GM12878 (cell line): ENCODE measurements at regions not wholly inside any gene's neighbourhood (a gene's known extent, or its start where the extent isn't known, plus 50 kb on each side); places are given as distances from the start of the nearest gene placed in this dataset.

Experiments used
- ATAC-seq: fragments of 200-7000 bp; cut with Tn5 transposase; 3 replicates; pipeline ENCODE4 v1.9.1; 2020; ENCODE audit warnings: mild to moderate bottlenecking, moderate library complexity
- BruUV-seq: library from RNA; stranded (reverse); fragments of 400-500 nt; replicated peaks from 2 replicates; lab custom pipeline; 2021; lab: Mats Ljungman, UMichigan
- CTCF ChIA-PET: fragments of 300-600 bp; sonication (Branson Sonifier 250); formaldehyde crosslinking; extraction: SDS; loops from one replicate; lab custom pipeline; 2021; ENCODE audit warnings: inconsistent platforms; lab: Yijun Ruan, JAX
- POLR2A ChIA-PET: fragments of 350-600 bp; formaldehyde crosslinking; extraction: SDS; loops from one replicate; lab custom pipeline; 2021; ENCODE audit warnings: inconsistent platforms; lab: Charles Lee
- RAD21 ChIA-PET: fragments of 300-600 bp; sonication (Branson Sonifier 250); formaldehyde crosslinking; loops from one replicate; lab custom pipeline; 2023; ENCODE audit warnings: antibody characterized with exemption; ENCODE audit not compliant: unreplicated experiment; lab: Charles Lee
- SMC1A ChIA-PET: fragments of 300-600 bp; sonication (Branson Sonifier 250); formaldehyde crosslinking; loops from one replicate; lab custom pipeline; 2023; ENCODE audit not compliant: unreplicated experiment, uncharacterized antibody; lab: Charles Lee
- DNase-seq: peaks from one replicate; pipeline ENCODE4 v3.0.0-alpha.2; 2011; ENCODE audit warnings: low read depth, low spot score
- FAIRE-seq: peaks from 3 replicates; lab custom pipeline; 2011; peaks lifted over from hg19 to GRCh38; lab: Jason Lieb, UNC
- H2AFZ ChIP-seq: 2 replicates; pipeline ENCODE4 v1.6.0; 2011; ENCODE audit warnings: low read depth, low read length, control low read depth; ENCODE audit not compliant: control insufficient read depth
- H3K27ac ChIP-seq: 2 replicates; pipeline ENCODE4 v1.5.1; 2011; ENCODE audit warnings: control low read depth; ENCODE audit not compliant: control insufficient read depth, insufficient read depth
- H3K27me3 ChIP-seq, 2 experiments: replicated peaks in 1 of 2; 2 replicates each; pipeline versions ENCODE4 v1.6.0 to v1.6.1; 2011; ENCODE audit warnings: low read length in 1 of 2; ENCODE audit not compliant: control insufficient read depth in 2 of 2, insufficient read depth in 2 of 2
- H3K36me3 ChIP-seq, 2 experiments: 2 replicates each; pipeline ENCODE4 v1.5.1; 2011; ENCODE audit warnings: low read length in 1 of 2; ENCODE audit not compliant: control insufficient read depth in 2 of 2, insufficient read depth in 2 of 2
- H3K4me1 ChIP-seq: 2 replicates; pipeline ENCODE4 v1.6.1; 2011; ENCODE audit warnings: mild to moderate bottlenecking, low read length, moderate library complexity, mixed read lengths; ENCODE audit not compliant: control insufficient read depth, insufficient read depth
- H3K4me2 ChIP-seq: 2 replicates; pipeline ENCODE4 v1.6.0; 2011; ENCODE audit warnings: control low read depth; ENCODE audit not compliant: control insufficient read depth, insufficient read depth
- H3K4me3 ChIP-seq: fragments of 200-600 bp; sonication (generic); 2 replicates; pipeline ENCODE4 v1.5.1; 2016
- H3K79me2 ChIP-seq: 2 replicates; pipeline ENCODE4 v1.6.0; 2011; ENCODE audit warnings: low read length; ENCODE audit not compliant: control insufficient read depth, insufficient read depth
- H3K9ac ChIP-seq: 2 replicates; pipeline ENCODE4 v1.8.0; 2011; ENCODE audit warnings: low read length, control low read depth, mixed read lengths; ENCODE audit not compliant: control insufficient read depth, insufficient read depth
- H3K9me3 ChIP-seq: replicated peaks from 3 replicates; pipeline ENCODE4 v1.5.1; 2011; ENCODE audit warnings: mild to moderate bottlenecking, low read length; ENCODE audit not compliant: control insufficient read depth, insufficient read depth
- H4K20me1 ChIP-seq: 2 replicates; pipeline ENCODE4 v1.6.0; 2011; ENCODE audit not compliant: control insufficient read depth, insufficient read depth
- ATF3 ChIP-seq: IDR thresholded peaks from 2 replicates; pipeline ENCODE4 v1.6.1; 2011; ENCODE audit warnings: low read depth, mild to moderate bottlenecking, low read length, moderate library complexity, borderline replicate concordance; ENCODE audit errors: extremely low read depth
- CHD1 ChIP-seq: IDR thresholded peaks from 2 replicates; pipeline ENCODE4 v1.6.1; 2012; ENCODE audit warnings: low read depth, low read length, improper control_type of control experiment
- CREB1 ChIP-seq: IDR thresholded peaks from 2 replicates; pipeline ENCODE4 v1.6.1; 2012; ENCODE audit warnings: low read depth, mild to moderate bottlenecking, inconsistent platforms
- MTA3 ChIP-seq: IDR thresholded peaks from 2 replicates; pipeline ENCODE4 v1.6.1; 2012; ENCODE audit warnings: low read length, inconsistent platforms, borderline replicate concordance
- NFIC ChIP-seq: IDR thresholded peaks from 2 replicates; pipeline ENCODE4 v1.6.1; 2012; ENCODE audit warnings: low read depth, mild to moderate bottlenecking, inconsistent platforms, low read length, moderate library complexity
- NRF1 ChIP-seq: conservative IDR thresholded peaks from 2 replicates; pipeline ENCODE4 v1.6.1; 2011; ENCODE audit warnings: mild to moderate bottlenecking, low read depth, low read length, improper control_type of control experiment
- RCOR1 ChIP-seq: conservative IDR thresholded peaks from 2 replicates; pipeline ENCODE4 v1.6.1; 2012; ENCODE audit warnings: low read depth, low read length, improper control_type of control experiment
- SUPT20H ChIP-seq: IDR thresholded peaks from 2 replicates; pipeline ENCODE4 v1.6.1; 2011; ENCODE audit warnings: low read depth, mild to moderate bottlenecking, low read length, moderate library complexity, borderline replicate concordance; ENCODE audit not compliant: control insufficient read depth
- ZNF622 ChIP-seq: fragments of 450-650 bp; IDR thresholded peaks from 2 replicates; pipeline ENCODE4 v1.6.1; 2017; ENCODE audit warnings: mild to moderate bottlenecking, inconsistent platforms
- ZSCAN29 ChIP-seq: fragments of 450-650 bp; IDR thresholded peaks from 2 replicates; pipeline ENCODE4 v1.6.1; 2017; ENCODE audit warnings: mild to moderate bottlenecking, moderate library complexity
- ZZZ3 ChIP-seq: IDR thresholded peaks from 2 replicates; pipeline ENCODE4 v1.6.1; 2011; ENCODE audit warnings: low read depth; ENCODE audit not compliant: control insufficient read depth, insufficient read length
- WGBS: methylation state at CpG from one replicate; pipeline ENCODE4 v1.1.6; 2016; ENCODE audit warnings: low lambda C conversion rate; ENCODE audit not compliant: insufficient replicate concordance, insufficient coverage; ENCODE audit errors: missing lambda C conversion rate; 5-methylcytosine and 5-hydroxymethylcytosine counted together
- in situ Hi-C: fragments of 300-500 bp; cut with MboI; formaldehyde crosslinking; loops from 9 replicates; pipeline ENCODE4 v1.14.3; 2018; ENCODE audit warnings: mixed read lengths
- intact Hi-C: fragments of 100-400 bp; cut with micrococcal nuclease; formaldehyde crosslinking; loops from one replicate; pipeline ENCODE4 v1.14.2; 2022; ENCODE audit not compliant: unreplicated experiment
- TF ChIP-seq, protein P1 (sequence below): IDR thresholded peaks from 2 replicates; pipeline ENCODE4 v1.6.1; 2011; ENCODE audit warnings: mild to moderate bottlenecking, low read depth, low read length, moderate library complexity; ENCODE audit not compliant: insufficient replicate concordance
- TF ChIP-seq, protein P2 (sequence below): IDR thresholded peaks from 2 replicates; pipeline ENCODE4 v1.6.1; 2011; ENCODE audit warnings: borderline replicate concordance, low read depth, mild to moderate bottlenecking, moderate library complexity, mixed read lengths, low read length; ENCODE audit not compliant: insufficient read depth; ENCODE audit errors: extremely low read length

DNA sequence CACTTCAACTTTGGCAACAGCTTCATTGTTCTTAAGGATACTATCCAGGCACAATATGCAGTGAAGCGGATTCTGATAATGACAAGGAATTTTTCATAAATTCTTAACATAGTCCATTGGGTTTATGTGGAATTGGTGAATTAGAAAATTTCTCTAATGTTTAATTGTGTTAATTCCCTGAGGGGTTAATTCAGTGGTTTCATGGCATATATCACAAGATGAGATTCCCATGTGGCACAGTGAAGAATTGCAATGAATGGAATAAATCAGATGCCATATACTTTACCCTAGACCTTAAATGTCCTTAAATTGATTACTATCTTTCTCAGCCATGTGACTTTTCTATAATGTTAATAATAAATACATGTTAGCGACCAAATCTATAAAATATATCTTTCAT lies 1244.1 kb downstream of the ROBO2 start:
- no peak overlapping the region for H3K27ac ChIP-seq
- no peaks in the 10 kb centered on the region for H3K4me1 ChIP-seq
- DNase-seq: no peak
- POLR2A ChIA-PET: no interaction called here
- H3K9me3 ChIP-seq: no peaks in the 10 kb centered on the region; the same call in 2 of the 3 replicates
- no peak overlapping the region for H2AFZ ChIP-seq
- 15% methylated on average over 2 of the region's 2 CpGs for WGBS
- no peaks in the 10 kb centered on the region for H4K20me1 ChIP-seq
- ATAC-seq: no peak
- H3K9ac ChIP-seq: no peak overlapping the region
- intact Hi-C loops (no loop called here), in situ Hi-C loops (no loop called here)
- TF ChIP-seq MTA3 (no peak), CHD1 (no peak), ATF3 (no peak), SUPT20H (no peak), ZNF622 (no peak), NRF1 (no peak), ZSCAN29 (no peak), CREB1 (no peak), ZZZ3 (no peak), NFIC (no peak), RCOR1 (no peak)
- TF ChIP-seq, protein P1, sequence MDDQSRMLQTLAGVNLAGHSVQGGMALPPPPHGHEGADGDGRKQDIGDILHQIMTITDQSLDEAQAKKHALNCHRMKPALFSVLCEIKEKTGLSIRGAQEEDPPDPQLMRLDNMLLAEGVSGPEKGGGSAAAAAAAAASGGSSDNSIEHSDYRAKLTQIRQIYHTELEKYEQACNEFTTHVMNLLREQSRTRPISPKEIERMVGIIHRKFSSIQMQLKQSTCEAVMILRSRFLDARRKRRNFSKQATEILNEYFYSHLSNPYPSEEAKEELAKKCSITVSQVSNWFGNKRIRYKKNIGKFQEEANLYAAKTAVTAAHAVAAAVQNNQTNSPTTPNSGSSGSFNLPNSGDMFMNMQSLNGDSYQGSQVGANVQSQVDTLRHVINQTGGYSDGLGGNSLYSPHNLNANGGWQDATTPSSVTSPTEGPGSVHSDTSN: no peak
- TF ChIP-seq, protein P2, sequence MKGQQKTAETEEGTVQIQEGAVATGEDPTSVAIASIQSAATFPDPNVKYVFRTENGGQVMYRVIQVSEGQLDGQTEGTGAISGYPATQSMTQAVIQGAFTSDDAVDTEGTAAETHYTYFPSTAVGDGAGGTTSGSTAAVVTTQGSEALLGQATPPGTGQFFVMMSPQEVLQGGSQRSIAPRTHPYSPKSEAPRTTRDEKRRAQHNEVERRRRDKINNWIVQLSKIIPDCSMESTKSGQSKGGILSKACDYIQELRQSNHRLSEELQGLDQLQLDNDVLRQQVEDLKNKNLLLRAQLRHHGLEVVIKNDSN: no peak
- no TSS peak for BruUV-seq
- H3K27me3 ChIP-seq: no peaks in the 10 kb centered on the region; a peak in 1 of 4 replicates
- no peaks in the 10 kb centered on the region for H3K36me3 ChIP-seq
- H3K4me2 ChIP-seq: no peak overlapping the region
- RAD21 ChIA-PET: no interaction called here
- SMC1A ChIA-PET: no interaction called here
- H3K4me3 ChIP-seq: no peak overlapping the region
- H3K79me2 ChIP-seq: no peaks in the 10 kb centered on the region
- CTCF ChIA-PET: interaction anchor here (1.2 kb wide), 1 partner anchor 362 kb away, joined by 3 read pairs; no protein-coding TSS in a partner anchor
- FAIRE-seq: no peak
